ENCODE measurements at regions not wholly inside any gene's neighbourhood (a gene's known extent, or its start where the extent isn't known, plus 50 kb on each side); places are given as distances from the start of the nearest gene placed in this dataset.

DNA sequence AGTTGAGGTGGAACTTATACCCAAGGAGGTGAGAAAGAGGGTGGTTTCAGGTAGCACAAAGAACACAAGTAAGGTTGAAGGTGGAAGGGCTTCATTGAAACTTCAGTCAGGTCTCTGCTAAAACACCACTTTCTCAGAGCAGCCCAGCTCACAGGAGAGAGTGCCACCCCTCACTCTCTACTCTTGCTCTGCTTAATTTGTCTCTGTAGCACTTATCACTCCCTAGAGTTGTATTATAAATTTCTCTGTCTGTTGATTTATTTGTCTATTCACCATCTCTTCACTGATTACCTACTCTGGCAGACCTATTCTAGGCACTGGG is 353.8 kb upstream of the CNR1 start (continued):
- TF ChIP-seq, protein P1, sequence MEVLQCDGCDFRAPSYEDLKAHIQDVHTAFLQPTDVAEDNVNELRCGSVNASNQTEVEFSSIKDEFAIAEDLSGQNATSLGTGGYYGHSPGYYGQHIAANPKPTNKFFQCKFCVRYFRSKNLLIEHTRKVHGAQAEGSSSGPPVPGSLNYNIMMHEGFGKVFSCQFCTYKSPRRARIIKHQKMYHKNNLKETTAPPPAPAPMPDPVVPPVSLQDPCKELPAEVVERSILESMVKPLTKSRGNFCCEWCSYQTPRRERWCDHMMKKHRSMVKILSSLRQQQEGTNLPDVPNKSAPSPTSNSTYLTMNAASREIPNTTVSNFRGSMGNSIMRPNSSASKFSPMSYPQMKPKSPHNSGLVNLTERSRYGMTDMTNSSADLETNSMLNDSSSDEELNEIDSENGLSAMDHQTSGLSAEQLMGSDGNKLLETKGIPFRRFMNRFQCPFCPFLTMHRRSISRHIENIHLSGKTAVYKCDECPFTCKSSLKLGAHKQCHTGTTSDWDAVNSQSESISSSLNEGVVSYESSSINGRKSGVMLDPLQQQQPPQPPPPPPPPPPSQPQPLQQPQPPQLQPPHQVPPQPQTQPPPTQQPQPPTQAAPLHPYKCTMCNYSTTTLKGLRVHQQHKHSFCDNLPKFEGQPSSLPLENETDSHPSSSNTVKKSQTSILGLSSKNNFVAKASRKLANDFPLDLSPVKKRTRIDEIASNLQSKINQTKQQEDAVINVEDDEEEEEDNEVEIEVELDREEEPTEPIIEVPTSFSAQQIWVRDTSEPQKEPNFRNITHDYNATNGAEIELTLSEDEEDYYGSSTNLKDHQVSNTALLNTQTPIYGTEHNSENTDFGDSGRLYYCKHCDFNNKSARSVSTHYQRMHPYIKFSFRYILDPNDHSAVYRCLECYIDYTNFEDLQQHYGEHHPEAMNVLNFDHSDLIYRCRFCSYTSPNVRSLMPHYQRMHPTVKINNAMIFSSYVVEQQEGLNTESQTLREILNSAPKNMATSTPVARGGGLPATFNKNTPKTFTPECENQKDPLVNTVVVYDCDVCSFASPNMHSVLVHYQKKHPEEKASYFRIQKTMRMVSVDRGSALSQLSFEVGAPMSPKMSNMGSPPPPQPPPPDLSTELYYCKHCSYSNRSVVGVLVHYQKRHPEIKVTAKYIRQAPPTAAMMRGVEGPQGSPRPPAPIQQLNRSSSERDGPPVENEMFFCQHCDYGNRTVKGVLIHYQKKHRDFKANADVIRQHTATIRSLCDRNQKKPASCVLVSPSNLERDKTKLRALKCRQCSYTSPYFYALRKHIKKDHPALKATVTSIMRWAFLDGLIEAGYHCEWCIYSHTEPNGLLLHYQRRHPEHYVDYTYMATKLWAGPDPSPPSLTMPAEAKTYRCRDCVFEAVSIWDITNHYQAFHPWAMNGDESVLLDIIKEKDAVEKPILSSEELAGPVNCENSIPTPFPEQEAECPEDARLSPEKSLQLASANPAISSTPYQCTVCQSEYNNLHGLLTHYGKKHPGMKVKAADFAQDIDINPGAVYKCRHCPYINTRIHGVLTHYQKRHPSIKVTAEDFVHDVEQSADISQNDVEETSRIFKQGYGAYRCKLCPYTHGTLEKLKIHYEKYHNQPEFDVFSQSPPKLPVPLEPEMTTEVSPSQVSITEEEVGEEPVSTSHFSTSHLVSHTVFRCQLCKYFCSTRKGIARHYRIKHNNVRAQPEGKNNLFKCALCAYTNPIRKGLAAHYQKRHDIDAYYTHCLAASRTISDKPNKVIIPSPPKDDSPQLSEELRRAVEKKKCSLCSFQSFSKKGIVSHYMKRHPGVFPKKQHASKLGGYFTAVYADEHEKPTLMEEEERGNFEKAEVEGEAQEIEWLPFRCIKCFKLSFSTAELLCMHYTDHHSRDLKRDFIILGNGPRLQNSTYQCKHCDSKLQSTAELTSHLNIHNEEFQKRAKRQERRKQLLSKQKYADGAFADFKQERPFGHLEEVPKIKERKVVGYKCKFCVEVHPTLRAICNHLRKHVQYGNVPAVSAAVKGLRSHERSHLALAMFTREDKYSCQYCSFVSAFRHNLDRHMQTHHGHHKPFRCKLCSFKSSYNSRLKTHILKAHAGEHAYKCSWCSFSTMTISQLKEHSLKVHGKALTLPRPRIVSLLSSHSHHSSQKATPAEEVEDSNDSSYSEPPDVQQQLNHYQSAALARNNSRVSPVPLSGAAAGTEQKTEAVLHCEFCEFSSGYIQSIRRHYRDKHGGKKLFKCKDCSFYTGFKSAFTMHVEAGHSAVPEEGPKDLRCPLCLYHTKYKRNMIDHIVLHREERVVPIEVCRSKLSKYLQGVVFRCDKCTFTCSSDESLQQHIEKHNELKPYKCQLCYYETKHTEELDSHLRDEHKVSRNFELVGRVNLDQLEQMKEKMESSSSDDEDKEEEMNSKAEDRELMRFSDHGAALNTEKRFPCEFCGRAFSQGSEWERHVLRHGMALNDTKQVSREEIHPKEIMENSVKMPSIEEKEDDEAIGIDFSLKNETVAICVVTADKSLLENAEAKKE (CRISPR knock-in tag; IDR thresholded peaks at IDR 0.05): no peak
- TF ChIP-seq CREB1 (CRISPR knock-in tag; IDR thresholded peaks at IDR 0.05; ENCODE audit: low read depth): no peak

DNA sequence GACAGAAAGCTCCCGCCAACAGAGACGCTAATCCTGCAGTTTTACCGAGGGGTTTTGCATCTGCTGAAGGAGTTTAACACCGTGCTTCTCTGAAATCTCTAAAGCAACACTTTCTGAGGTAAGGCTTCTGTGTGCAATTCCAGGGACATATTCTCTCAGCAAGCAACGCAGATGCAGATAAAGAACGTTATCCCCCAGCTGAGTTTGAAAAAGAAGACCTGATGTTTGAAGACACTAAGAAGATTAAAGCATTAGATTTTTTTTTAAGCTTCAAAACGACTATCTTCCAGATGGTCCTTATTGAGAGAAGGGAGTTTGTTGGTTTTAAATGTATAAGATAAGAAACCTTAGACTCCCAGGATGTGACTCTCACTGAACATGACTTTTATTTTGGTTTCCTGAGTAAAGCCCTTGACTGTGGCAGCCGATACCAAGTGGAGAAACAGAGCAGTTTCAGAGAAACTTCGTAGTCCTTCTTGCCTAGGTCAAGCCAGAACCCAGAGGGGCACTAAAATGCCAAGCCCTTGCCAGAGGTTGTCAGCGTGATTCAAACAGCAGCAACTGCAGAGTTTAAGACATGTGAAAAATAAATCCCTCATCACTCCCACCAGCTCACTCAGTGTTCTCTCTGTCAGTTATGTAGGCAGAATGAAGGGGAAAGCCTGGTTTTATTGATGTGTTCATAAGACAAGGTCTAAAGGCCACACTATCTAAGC is 353.3 kb upstream of the CNR1 start:
- H3K79me2 ChIP-seq (replicated peaks; ENCODE audit: insufficient read depth): no peaks in the 10 kb centered on the region
- H3K9me3 Mint-ChIP-seq: peaks cover under 1% of the 10 kb centered on the region; the same call in 2 of the 3 replicates
- H3K27ac Mint-ChIP-seq: no peak overlapping the region
- TF ChIP-seq STAT1 (IDR thresholded peaks at IDR 0.05; ENCODE audit: unreplicated experiment) (no peak), EZH2 (IDR thresholded peaks at IDR 0.05; ENCODE audit: low read depth, unreplicated experiment) (no peak), JUNB (IDR thresholded peaks at IDR 0.05; ENCODE audit: unreplicated experiment) (no peak), EZH2phosphoT487 (IDR thresholded peaks at IDR 0.05; ENCODE audit: unreplicated experiment) (no peak), ZNF114 (CRISPR knock-in tag; IDR thresholded peaks at IDR 0.05) (no peak), CREB1 (CRISPR knock-in tag; IDR thresholded peaks at IDR 0.05; ENCODE audit: low read depth) (no peak)
- TF ChIP-seq, protein P2, sequence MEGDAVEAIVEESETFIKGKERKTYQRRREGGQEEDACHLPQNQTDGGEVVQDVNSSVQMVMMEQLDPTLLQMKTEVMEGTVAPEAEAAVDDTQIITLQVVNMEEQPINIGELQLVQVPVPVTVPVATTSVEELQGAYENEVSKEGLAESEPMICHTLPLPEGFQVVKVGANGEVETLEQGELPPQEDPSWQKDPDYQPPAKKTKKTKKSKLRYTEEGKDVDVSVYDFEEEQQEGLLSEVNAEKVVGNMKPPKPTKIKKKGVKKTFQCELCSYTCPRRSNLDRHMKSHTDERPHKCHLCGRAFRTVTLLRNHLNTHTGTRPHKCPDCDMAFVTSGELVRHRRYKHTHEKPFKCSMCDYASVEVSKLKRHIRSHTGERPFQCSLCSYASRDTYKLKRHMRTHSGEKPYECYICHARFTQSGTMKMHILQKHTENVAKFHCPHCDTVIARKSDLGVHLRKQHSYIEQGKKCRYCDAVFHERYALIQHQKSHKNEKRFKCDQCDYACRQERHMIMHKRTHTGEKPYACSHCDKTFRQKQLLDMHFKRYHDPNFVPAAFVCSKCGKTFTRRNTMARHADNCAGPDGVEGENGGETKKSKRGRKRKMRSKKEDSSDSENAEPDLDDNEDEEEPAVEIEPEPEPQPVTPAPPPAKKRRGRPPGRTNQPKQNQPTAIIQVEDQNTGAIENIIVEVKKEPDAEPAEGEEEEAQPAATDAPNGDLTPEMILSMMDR (conservative IDR thresholded peaks at IDR 0.05; ENCODE audit: low read depth in 2 of 2): no peak
- TF ChIP-seq, protein P3, sequence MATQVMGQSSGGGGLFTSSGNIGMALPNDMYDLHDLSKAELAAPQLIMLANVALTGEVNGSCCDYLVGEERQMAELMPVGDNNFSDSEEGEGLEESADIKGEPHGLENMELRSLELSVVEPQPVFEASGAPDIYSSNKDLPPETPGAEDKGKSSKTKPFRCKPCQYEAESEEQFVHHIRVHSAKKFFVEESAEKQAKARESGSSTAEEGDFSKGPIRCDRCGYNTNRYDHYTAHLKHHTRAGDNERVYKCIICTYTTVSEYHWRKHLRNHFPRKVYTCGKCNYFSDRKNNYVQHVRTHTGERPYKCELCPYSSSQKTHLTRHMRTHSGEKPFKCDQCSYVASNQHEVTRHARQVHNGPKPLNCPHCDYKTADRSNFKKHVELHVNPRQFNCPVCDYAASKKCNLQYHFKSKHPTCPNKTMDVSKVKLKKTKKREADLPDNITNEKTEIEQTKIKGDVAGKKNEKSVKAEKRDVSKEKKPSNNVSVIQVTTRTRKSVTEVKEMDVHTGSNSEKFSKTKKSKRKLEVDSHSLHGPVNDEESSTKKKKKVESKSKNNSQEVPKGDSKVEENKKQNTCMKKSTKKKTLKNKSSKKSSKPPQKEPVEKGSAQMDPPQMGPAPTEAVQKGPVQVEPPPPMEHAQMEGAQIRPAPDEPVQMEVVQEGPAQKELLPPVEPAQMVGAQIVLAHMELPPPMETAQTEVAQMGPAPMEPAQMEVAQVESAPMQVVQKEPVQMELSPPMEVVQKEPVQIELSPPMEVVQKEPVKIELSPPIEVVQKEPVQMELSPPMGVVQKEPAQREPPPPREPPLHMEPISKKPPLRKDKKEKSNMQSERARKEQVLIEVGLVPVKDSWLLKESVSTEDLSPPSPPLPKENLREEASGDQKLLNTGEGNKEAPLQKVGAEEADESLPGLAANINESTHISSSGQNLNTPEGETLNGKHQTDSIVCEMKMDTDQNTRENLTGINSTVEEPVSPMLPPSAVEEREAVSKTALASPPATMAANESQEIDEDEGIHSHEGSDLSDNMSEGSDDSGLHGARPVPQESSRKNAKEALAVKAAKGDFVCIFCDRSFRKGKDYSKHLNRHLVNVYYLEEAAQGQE (IDR thresholded peaks at IDR 0.05; ENCODE audit: unreplicated experiment): no peak

More for the DNA sequence above, 353.3 kb upstream of the CNR1 start:
- H3K27me3 Mint-ChIP-seq (ENCODE audit: insufficient read depth, low read depth, poor library complexity): peaks cover 2% of the 10 kb centered on the region
- DNase-seq (ENCODE audit: low spot score) (no peak), ATAC-seq (no peak)
- peaks cover 2% of the 10 kb centered on the region; the same call in 1 of the 3 replicates for H3K36me3 Mint-ChIP-seq (ENCODE audit: low read depth)
- H3K4me1 Mint-ChIP-seq: no peaks in the 10 kb centered on the region
- H3K27ac ChIP-seq (ENCODE audit: low read depth): no peak overlapping the region
- no peaks in the 10 kb centered on the region for H3F3A ChIP-seq (replicated peaks; ENCODE audit: low read depth)
- 0 out of 2 replicates have a peak, but pooled peaks cover 4% of the 10 kb centered on the region for H3K9me2 ChIP-seq (ENCODE audit: insufficient read depth)
- H3K4me3 Mint-ChIP-seq: no peak overlapping the region
- H3K36me3 ChIP-seq (ENCODE audit: insufficient read depth): no peaks in the 10 kb centered on the region
- no peaks in the 10 kb centered on the region for H4K20me1 ChIP-seq (replicated peaks; ENCODE audit: insufficient read depth)
- H3K4me3 ChIP-seq: no peak overlapping the region
- no peaks in the 10 kb centered on the region for H3K27me3 ChIP-seq (ENCODE audit: insufficient read depth)
- peak overlapping the region; percentile 0 for H2AFZ ChIP-seq
- no peak overlapping the region for H3K4me2 ChIP-seq
- H3K4me1 ChIP-seq (ENCODE audit: insufficient read depth): no peaks in the 10 kb centered on the region
